Activated CD4-positive, alpha-beta T cell treated with anti-CD3 and anti-CD28 coated beads, Interleukin-2, amount 10 ng/mL, durations not matched to agents 7 days and 5 days (primary cell): ENCODE measurements at regions not wholly inside any gene's neighbourhood (a gene's known extent, or its start where the extent isn't known, plus 50 kb on each side); places are given as distances from the start of the nearest gene placed in this dataset.
A peak's percentile ranks its signal among the peaks of the same experiment; 100 is the strongest.

Experiments
- CTCF ChIA-PET: fragments of 350-600 bp; sonication (Branson Sonifier 250); formaldehyde crosslinking; loops from one replicate; lab custom pipeline; 2021; ENCODE audit warnings: antibody characterized with exemption; lab: Charles Lee
- POLR2A ChIA-PET: fragments of 350-600 bp; sonication (Branson Sonifier 250); formaldehyde crosslinking; loops from one replicate; lab custom pipeline; 2021; ENCODE audit warnings: antibody characterized with exemption; lab: Charles Lee
- DNase-seq: peaks from one replicate; pipeline ENCODE4 v3.0.0-alpha.2; 2020
- H3K27ac Mint-ChIP-seq: one replicate; pipeline ENCODE4 v1.8.0; 2021; ENCODE audit warnings: mild to moderate bottlenecking, moderate library complexity, mixed read lengths
- H3K27me3 Mint-ChIP-seq: one replicate; pipeline ENCODE4 v1.8.0; 2021; ENCODE audit warnings: mixed read lengths
- H3K36me3 Mint-ChIP-seq: one replicate; pipeline ENCODE4 v1.8.0; 2021; ENCODE audit warnings: low read depth, mixed read lengths
- H3K4me1 Mint-ChIP-seq: one replicate; pipeline ENCODE4 v1.8.0; 2021; ENCODE audit warnings: mixed read lengths
- H3K4me3 Mint-ChIP-seq: one replicate; pipeline ENCODE4 v1.8.0; 2021; ENCODE audit warnings: mild to moderate bottlenecking, moderate library complexity, mixed read lengths
- H3K9me3 Mint-ChIP-seq: one replicate; pipeline ENCODE4 v1.8.0; 2021; ENCODE audit warnings: mixed read lengths

GRCh38 chr12:28866715-28867503 is 282.2 kb upstream of the FAR2 start:
- Mint-ChIP-seq H3K27me3 (peaks cover 3% of the 10 kb centered on the region), H3K4me1 (no peaks in the 10 kb centered on the region), H3K36me3 (no peaks in the 10 kb centered on the region), H3K9me3 (no peaks in the 10 kb centered on the region), H3K27ac (no peak overlapping the region), H3K4me3 (no peak overlapping the region)
- ChIA-PET POLR2A (no interaction called here), CTCF (interaction anchor here (0.6 to 0.7 kb wide), 2 partner anchors 65 to 1111 kb away, joined by 3 to 4 read pairs; no protein-coding TSS in a partner anchor)
- no peak for DNase-seq

DNA sequence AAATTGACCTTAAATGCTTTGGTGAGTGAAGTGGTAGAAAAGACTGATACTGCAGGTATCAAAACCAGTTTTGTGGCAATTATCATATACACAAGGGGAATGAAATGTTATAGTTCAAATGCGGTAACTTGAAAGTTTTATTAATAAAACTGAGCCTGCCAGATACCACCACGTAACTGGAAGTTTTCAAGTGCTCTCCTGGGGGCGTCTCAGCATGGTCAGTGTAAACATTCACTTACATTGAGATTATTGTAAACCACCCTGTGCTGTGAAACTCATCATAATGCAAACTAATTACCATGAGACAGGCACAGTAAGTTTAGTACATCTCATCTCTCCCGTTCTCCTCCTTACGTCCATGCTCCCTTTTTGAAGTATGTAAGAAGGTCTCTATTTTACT is 280.7 kb upstream of the FAR2 start:
- Mint-ChIP-seq H3K4me3 (no peak overlapping the region), H3K27me3 (peaks cover 3% of the 10 kb centered on the region), H3K36me3 (no peaks in the 10 kb centered on the region), H3K4me1 (no peaks in the 10 kb centered on the region), H3K27ac (no peak overlapping the region), H3K9me3 (no peaks in the 10 kb centered on the region)
- ChIA-PET CTCF (no interaction called here), POLR2A (no interaction called here)
- no peak for DNase-seq

DNA sequence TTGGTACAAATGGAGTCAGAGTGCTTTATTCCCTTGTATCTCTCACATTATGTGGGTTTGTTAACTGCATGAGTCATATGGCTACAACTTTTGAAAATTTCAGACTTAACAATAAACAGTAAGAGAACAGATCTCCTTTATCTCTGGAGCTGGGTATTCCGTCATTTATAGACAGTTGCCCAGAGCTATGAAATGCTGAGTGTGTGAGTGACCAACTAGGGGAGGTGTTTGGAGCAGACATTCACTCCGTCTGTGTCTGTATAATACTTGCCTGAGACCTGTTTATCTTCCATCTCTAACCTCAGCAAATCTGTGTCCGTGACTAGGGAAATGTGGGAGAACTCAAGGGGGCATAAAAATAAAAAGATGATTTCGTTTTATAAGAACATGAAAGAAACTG is 279.9 kb upstream of the FAR2 start:
- POLR2A ChIA-PET = no interaction called here
- CTCF ChIA-PET = no interaction called here
- H3K4me1 Mint-ChIP-seq = no peaks in the 10 kb centered on the region
- no peaks in the 10 kb centered on the region for H3K36me3 Mint-ChIP-seq
- no peak overlapping the region for H3K4me3 Mint-ChIP-seq
- no peak for DNase-seq
- H3K27ac Mint-ChIP-seq = no peak overlapping the region
- no peaks in the 10 kb centered on the region for H3K9me3 Mint-ChIP-seq
- peaks cover 3% of the 10 kb centered on the region for H3K27me3 Mint-ChIP-seq

- Mint-ChIP-seq H3K27ac (no peak overlapping the region), H3K9me3 (no peaks in the 10 kb centered on the region), H3K4me1 (no peaks in the 10 kb centered on the region), H3K27me3 (peaks cover 3% of the 10 kb centered on the region), H3K36me3 (no peaks in the 10 kb centered on the region), H3K4me3 (no peak overlapping the region)
- DNase-seq = no peak
- ChIA-PET CTCF (no interaction called here), POLR2A (no interaction called here)
These were observed 278.1 kb upstream of the FAR2 start for GRCh38 chr12:28870839-28871440.

- Mint-ChIP-seq H3K36me3 (no peaks in the 10 kb centered on the region), H3K4me3 (no peak overlapping the region), H3K27ac (no peak overlapping the region), H3K27me3 (no peaks in the 10 kb centered on the region), H3K4me1 (no peaks in the 10 kb centered on the region), H3K9me3 (no peaks in the 10 kb centered on the region)
- peak; percentile 11 for DNase-seq
- CTCF ChIA-PET = interaction anchor here (0.6 kb wide), 1 partner anchor 897 kb away, joined by 3 read pairs; no protein-coding TSS in a partner anchor
- POLR2A ChIA-PET = no interaction called here
These were observed 276.3 kb upstream of the FAR2 start for GRCh38 chr12:28872654-28873268.

DNA sequence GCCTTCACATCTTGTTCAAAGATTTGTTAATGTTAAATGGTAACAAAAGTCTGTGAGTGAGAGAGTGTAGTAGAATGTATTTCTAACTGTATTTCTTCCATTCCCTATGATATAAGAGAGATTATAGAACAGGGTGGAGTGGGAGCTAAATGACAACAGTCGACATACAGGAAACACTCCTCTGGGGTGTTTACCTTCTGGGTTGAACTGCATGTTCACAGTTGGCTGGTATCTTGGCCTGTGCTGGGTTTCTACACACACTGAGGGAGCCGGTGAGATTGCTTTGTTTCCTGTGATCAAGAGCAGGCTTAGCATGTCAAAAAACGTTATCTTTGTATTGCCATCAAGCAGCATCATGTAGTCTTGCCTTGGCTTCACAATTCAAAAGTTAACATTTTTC is 274.3 kb upstream of the FAR2 start:
- Mint-ChIP-seq H3K9me3 (no peaks in the 10 kb centered on the region), H3K36me3 (no peaks in the 10 kb centered on the region), H3K4me3 (no peak overlapping the region), H3K4me1 (no peaks in the 10 kb centered on the region), H3K27me3 (no peaks in the 10 kb centered on the region), H3K27ac (no peak overlapping the region)
- CTCF ChIA-PET = no interaction called here
- POLR2A ChIA-PET = no interaction called here
- no peak for DNase-seq

GRCh38 chr12:28876196-28876798 is 272.8 kb upstream of the FAR2 start:
- Mint-ChIP-seq H3K27ac (no peak overlapping the region), H3K4me3 (no peak overlapping the region), H3K27me3 (no peaks in the 10 kb centered on the region), H3K36me3 (no peaks in the 10 kb centered on the region), H3K9me3 (no peaks in the 10 kb centered on the region), H3K4me1 (no peaks in the 10 kb centered on the region)
- CTCF ChIA-PET = no interaction called here
- POLR2A ChIA-PET = no interaction called here
- no peak for DNase-seq

DNA sequence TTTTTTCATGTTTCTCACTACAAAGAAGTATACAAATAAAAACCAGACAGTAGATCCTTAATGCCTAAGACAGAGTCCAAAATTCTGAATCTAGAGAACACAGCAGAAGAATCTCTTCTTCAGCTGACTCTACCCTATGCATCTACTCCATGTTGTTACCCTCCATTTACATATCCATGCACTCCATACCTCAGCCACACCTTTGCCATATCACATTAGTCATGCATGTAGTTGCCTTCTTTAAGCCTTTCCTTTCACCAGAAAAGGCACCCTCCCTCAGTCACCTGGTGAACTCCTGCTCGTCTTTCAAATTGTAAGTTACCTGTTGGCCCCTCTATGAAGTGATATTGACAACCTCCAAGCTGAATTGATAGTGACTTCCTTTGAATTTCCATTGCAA is 271.2 kb upstream of the FAR2 start:
- ChIA-PET POLR2A (no interaction called here), CTCF (no interaction called here)
- Mint-ChIP-seq H3K9me3 (no peaks in the 10 kb centered on the region), H3K27ac (no peak overlapping the region), H3K27me3 (no peaks in the 10 kb centered on the region), H3K4me1 (no peaks in the 10 kb centered on the region), H3K36me3 (no peaks in the 10 kb centered on the region), H3K4me3 (no peak overlapping the region)
- DNase-seq = no peak

GRCh38 chr12:28878629-28879028 is 270.4 kb upstream of the FAR2 start:
- DNase-seq = no peak
- Mint-ChIP-seq H3K4me3 (no peak overlapping the region), H3K27me3 (no peaks in the 10 kb centered on the region), H3K36me3 (no peaks in the 10 kb centered on the region), H3K27ac (no peak overlapping the region), H3K9me3 (no peaks in the 10 kb centered on the region), H3K4me1 (no peaks in the 10 kb centered on the region)
- POLR2A ChIA-PET = no interaction called here
- CTCF ChIA-PET = no interaction called here

DNA sequence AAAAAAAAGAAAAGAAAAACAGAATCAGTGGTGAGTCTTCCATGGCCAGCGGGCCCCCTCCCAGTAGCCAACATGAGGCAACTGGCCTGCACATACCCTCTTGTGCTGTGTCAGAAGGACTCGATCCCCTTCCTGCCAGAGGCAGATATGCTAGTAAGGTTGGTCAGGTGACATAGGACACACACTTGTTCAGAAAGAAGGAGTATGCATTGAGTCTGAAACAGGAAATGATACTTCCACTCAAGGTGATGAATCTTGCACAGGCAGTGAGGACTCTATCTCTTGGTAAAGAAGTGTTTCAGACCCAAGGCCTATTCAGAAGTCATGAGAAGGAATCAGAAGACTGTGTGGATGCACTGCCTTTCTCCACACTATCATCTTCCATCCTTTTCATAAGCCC is 269.7 kb upstream of the FAR2 start:
- Mint-ChIP-seq H3K36me3 (no peaks in the 10 kb centered on the region), H3K4me3 (no peak overlapping the region), H3K27ac (no peak overlapping the region), H3K4me1 (no peaks in the 10 kb centered on the region), H3K27me3 (no peaks in the 10 kb centered on the region), H3K9me3 (no peaks in the 10 kb centered on the region)
- DNase-seq = no peak
- POLR2A ChIA-PET = no interaction called here
- CTCF ChIA-PET = interaction anchor here (0.7 kb wide), 1 partner anchor 1356 kb away, joined by 3 read pairs; no protein-coding TSS in a partner anchor

- Mint-ChIP-seq H3K4me1 (no peaks in the 10 kb centered on the region), H3K4me3 (no peak overlapping the region), H3K36me3 (no peaks in the 10 kb centered on the region), H3K27me3 (no peaks in the 10 kb centered on the region), H3K27ac (no peak overlapping the region), H3K9me3 (no peaks in the 10 kb centered on the region)
- POLR2A ChIA-PET = no interaction called here
- DNase-seq = no peak
- CTCF ChIA-PET = no interaction called here
These were observed 266.6 kb upstream of the FAR2 start for GRCh38 chr12:28882444-28882843.

DNA sequence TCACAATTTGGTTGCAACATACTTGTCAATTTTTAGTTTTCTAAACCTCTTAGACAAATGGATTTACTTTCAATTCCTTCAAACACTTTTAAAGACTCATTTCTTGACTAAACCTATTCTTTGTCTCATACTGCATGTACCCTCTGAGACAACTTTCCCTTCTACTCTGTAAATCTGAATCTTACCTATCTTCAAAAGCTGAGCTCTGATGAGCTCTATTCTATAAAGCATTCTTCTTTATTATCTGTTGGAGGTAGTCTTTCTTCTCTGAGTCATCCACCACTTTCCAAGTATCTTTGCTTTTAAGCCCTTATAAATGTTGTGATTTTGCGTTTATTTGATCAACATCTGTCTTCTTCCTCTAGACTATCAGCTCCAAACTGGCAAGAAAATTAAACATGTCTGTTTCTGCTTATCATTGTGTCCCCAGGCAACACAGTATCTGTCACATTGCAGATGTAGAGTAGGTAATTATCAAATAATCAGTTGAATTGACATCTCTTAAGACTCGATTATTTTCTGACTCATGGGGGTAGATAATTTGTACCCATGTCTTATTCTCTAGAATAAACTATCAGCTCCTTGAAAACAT is 265.6 kb upstream of the FAR2 start:
- H3K4me3 Mint-ChIP-seq = no peak overlapping the region
- CTCF ChIA-PET = no interaction called here

More for the DNA sequence above, 265.6 kb upstream of the FAR2 start:
- no peak overlapping the region for H3K27ac Mint-ChIP-seq
- POLR2A ChIA-PET = no interaction called here
- H3K4me1 Mint-ChIP-seq = no peaks in the 10 kb centered on the region
- no peak for DNase-seq
- H3K36me3 Mint-ChIP-seq = no peaks in the 10 kb centered on the region
- no peaks in the 10 kb centered on the region for H3K9me3 Mint-ChIP-seq
- no peaks in the 10 kb centered on the region for H3K27me3 Mint-ChIP-seq
